DND-41 (cell line): ENCODE measurements at regions not wholly inside any gene's neighbourhood (a gene's known extent, or its start where the extent isn't known, plus 50 kb on each side); places are given as distances from the start of the nearest gene placed in this dataset.

ENCODE experiments used
- ATAC-seq: fragments of 200-7000 bp; cut with Tn5 transposase; 3 replicates; pipeline ENCODE4 v1.9.1; 2021; ENCODE audit warnings: low read depth; ENCODE audit not compliant: insufficient read depth
- DNase-seq: peaks from one replicate; pipeline ENCODE4 v3.0.0-alpha.2; 2020
- H2AFZ ChIP-seq: 2 replicates; pipeline ENCODE4 v1.6.0; 2012; ENCODE audit warnings: low read depth, low read length
- H3K27ac ChIP-seq: 2 replicates; pipeline ENCODE4 v1.5.1; 2012; ENCODE audit warnings: low read length, inconsistent platforms
- H3K27me3 ChIP-seq: fragments of 200-600 bp; sonication (generic); 2 replicates; pipeline ENCODE4 v1.6.0; 2012; ENCODE audit warnings: low read length, mild to moderate bottlenecking, inconsistent platforms; ENCODE audit not compliant: insufficient read depth, poor library complexity
- H3K36me3 ChIP-seq: 2 replicates; pipeline ENCODE4 v1.5.1; 2012; ENCODE audit warnings: low read length, inconsistent platforms; ENCODE audit not compliant: insufficient read depth
- H3K4me1 ChIP-seq: 2 replicates; pipeline ENCODE4 v1.5.1; 2012; ENCODE audit warnings: mild to moderate bottlenecking, low read length; ENCODE audit not compliant: insufficient read depth
- H3K4me2 ChIP-seq: 2 replicates; pipeline ENCODE4 v1.6.0; 2012; ENCODE audit warnings: mild to moderate bottlenecking, moderate library complexity, low read length, inconsistent platforms; ENCODE audit not compliant: insufficient read depth
- H3K4me3 ChIP-seq, 2 experiments: fragments of 200-600 bp in 1 of 2; shearing (Covaris generic) in 1 of 2; 2 replicates each; pipeline ENCODE4 v1.5.1; 2012 to 2016; ENCODE audit warnings: inconsistent platforms in 2 of 2, low read length in 2 of 2, mild to moderate bottlenecking in 2 of 2, low read depth in 1 of 2, moderate library complexity in 1 of 2
- H3K79me2 ChIP-seq: 2 replicates; pipeline ENCODE4 v1.6.0; 2012; ENCODE audit warnings: low read length, inconsistent platforms; ENCODE audit not compliant: insufficient read depth
- H3K9ac ChIP-seq: 2 replicates; pipeline ENCODE4 v1.6.0; 2012; ENCODE audit warnings: low read depth, mild to moderate bottlenecking, inconsistent platforms, low read length, moderate library complexity
- H3K9me3 ChIP-seq: 2 replicates; pipeline ENCODE4 v1.5.1; 2012; ENCODE audit warnings: low read length, moderate library complexity, mild to moderate bottlenecking, inconsistent platforms; ENCODE audit not compliant: insufficient read depth, severe bottlenecking
- H4K20me1 ChIP-seq: 2 replicates; pipeline ENCODE4 v1.6.0; 2012; ENCODE audit warnings: low read length; ENCODE audit not compliant: insufficient read depth
- CTCF ChIP-seq: IDR thresholded peaks from 2 replicates; pipeline ENCODE4 v1.5.1; 2012; ENCODE audit warnings: borderline replicate concordance, low read length, moderate library complexity, mild to moderate bottlenecking; ENCODE audit not compliant: poor library complexity, severe bottlenecking; ENCODE audit errors: extremely low read depth
- EZH2 ChIP-seq: IDR thresholded peaks from 3 replicates; pipeline ENCODE4 v1.6.1; 2012; ENCODE audit warnings: borderline replicate concordance, low read depth, mild to moderate bottlenecking, moderate library complexity, low read length, inconsistent platforms; ENCODE audit not compliant: severe bottlenecking

- Histone ChIP-seq H2AFZ (no peak overlapping the region), H3K4me2 (no peak overlapping the region), H3K4me1 (no peaks in the 10 kb centered on the region), H3K27ac (no peak overlapping the region), H3K27me3 (no peaks in the 10 kb centered on the region), H4K20me1 (no peaks in the 10 kb centered on the region), H3K79me2 (no peaks in the 10 kb centered on the region), H3K36me3 (no peaks in the 10 kb centered on the region), H3K9ac (no peak overlapping the region), H3K4me3 (no peak overlapping the region), H3K9me3 (no peaks in the 10 kb centered on the region)
- TF ChIP-seq EZH2 (no peak), CTCF (no peak)
- ATAC-seq (no peak), DNase-seq (no peak)
Measured at GRCh38 chr5:113771483-113771882, 258.0 kb downstream of the YTHDC2 start.

GRCh38 chr5:113776168-113776567 lies 262.7 kb downstream of the YTHDC2 start:
- Histone ChIP-seq H4K20me1 (no peaks in the 10 kb centered on the region), H3K4me3 (no peak overlapping the region), H3K27ac (no peak overlapping the region), H3K4me1 (no peaks in the 10 kb centered on the region), H2AFZ (no peak overlapping the region), H3K27me3 (no peaks in the 10 kb centered on the region), H3K79me2 (no peaks in the 10 kb centered on the region), H3K4me2 (no peak overlapping the region), H3K36me3 (no peaks in the 10 kb centered on the region), H3K9ac (no peak overlapping the region), H3K9me3 (no peaks in the 10 kb centered on the region)
- TF ChIP-seq EZH2, result no peak
- no peak for DNase-seq
- no peak for ATAC-seq

- no peak overlapping the region for H2AFZ ChIP-seq
- no peak for TF ChIP-seq EZH2
- TF ChIP-seq CTCF, result no peak
- H3K79me2 ChIP-seq, result no peaks in the 10 kb centered on the region
- ATAC-seq (no peak), DNase-seq (no peak)
- H3K4me2 ChIP-seq, result no peak overlapping the region
- H3K36me3 ChIP-seq, result no peaks in the 10 kb centered on the region
- no peaks in the 10 kb centered on the region for H3K4me1 ChIP-seq
- H3K9ac ChIP-seq, result no peak overlapping the region
- H3K4me3 ChIP-seq, result no peak overlapping the region
- H3K9me3 ChIP-seq, result no peaks in the 10 kb centered on the region
- no peaks in the 10 kb centered on the region for H3K27me3 ChIP-seq
- no peak overlapping the region for H3K27ac ChIP-seq
- no peaks in the 10 kb centered on the region for H4K20me1 ChIP-seq
Measured at GRCh38 chr5:113776832-113777525, 263.5 kb downstream of the YTHDC2 start.

GRCh38 chr5:113778147-113778546 lies 264.7 kb downstream of the YTHDC2 start:
- no peaks in the 10 kb centered on the region for H3K79me2 ChIP-seq
- H3K27ac ChIP-seq, result no peak overlapping the region
- ATAC-seq, result no peak
- no peak overlapping the region for H3K4me2 ChIP-seq
- no peak for DNase-seq
- no peak overlapping the region for H3K9ac ChIP-seq
- no peak overlapping the region for H3K4me3 ChIP-seq
- H2AFZ ChIP-seq, result no peak overlapping the region
- no peak for TF ChIP-seq CTCF
- H4K20me1 ChIP-seq, result no peaks in the 10 kb centered on the region
- H3K9me3 ChIP-seq, result no peaks in the 10 kb centered on the region
- no peaks in the 10 kb centered on the region for H3K27me3 ChIP-seq
- no peaks in the 10 kb centered on the region for H3K36me3 ChIP-seq
- no peaks in the 10 kb centered on the region for H3K4me1 ChIP-seq
